Sigmoid colon (tissue), 6 donors: ENCODE measurements at regions not wholly inside any gene's neighbourhood (a gene's known extent, or its start where the extent isn't known, plus 50 kb on each side); places are given as distances from the start of the nearest gene placed in this dataset.

Source experiments
- DNase-seq: peaks from one replicate; pipeline ENCODE4 v3.0.0-alpha.2; 2019
- H3K27ac ChIP-seq, 4 donors: fragments of 200-600 bp; sonication (generic); one replicate each; pipeline ENCODE4 v1.5.1; 2016 to 2019; ENCODE audit warnings: mild to moderate bottlenecking in 1 of 4
- H3K27me3 ChIP-seq, 3 donors: fragments of 200-600 bp; sonication (generic); one replicate each; pipeline ENCODE4 v1.5.1; 2019; ENCODE audit warnings: mild to moderate bottlenecking in 1 of 3
- H3K36me3 ChIP-seq, 4 donors: fragments of 200-600 bp; sonication (generic); one replicate each; pipeline ENCODE4 v1.5.1; 2016 to 2019
- H3K4me1 ChIP-seq, 4 donors: fragments of 200-600 bp; sonication (generic); one replicate each; pipeline ENCODE4 v1.5.1; 2017 to 2019
- H3K4me3 ChIP-seq, 4 donors: fragments of 200-600 bp; sonication (generic); one replicate each; pipeline ENCODE4 v1.5.1; 2017 to 2019; ENCODE audit warnings: mild to moderate bottlenecking in 2 of 4, moderate library complexity in 1 of 4
- H3K9me3 ChIP-seq, 4 donors: fragments of 200-600 bp in 3 of 4; sonication (generic) in 3 of 4; one replicate each; pipeline versions ENCODE4 v1.5.1 to v1.6.1; 2013 to 2019
- CTCF ChIP-seq, 4 experiments: fragments of 450-650 bp in 3 of 4; fragments of 200-600 bp in 1 of 4; IDR thresholded peaks; one replicate each; pipeline ENCODE4 v1.5.1; 2016 to 2019; ENCODE audit warnings: antibody characterized with exemption in 4 of 4, mild to moderate bottlenecking in 3 of 4, moderate library complexity in 2 of 4
- EP300 ChIP-seq, 4 donors: sonication (generic); formaldehyde crosslinking; IDR thresholded peaks; one replicate each; pipeline ENCODE4 v1.6.1; 2017; ENCODE audit warnings: antibody characterized with exemption in 4 of 4
- POLR2A ChIP-seq, 2 donors: fragments of 450-650 bp; IDR thresholded peaks; one replicate each; pipeline ENCODE4 v1.6.1; 2016; ENCODE audit warnings: antibody characterized with exemption in 2 of 2, mild to moderate bottlenecking in 2 of 2, moderate library complexity in 2 of 2
- POLR2AphosphoS5 ChIP-seq, 4 donors: sonication (generic); formaldehyde crosslinking; IDR thresholded peaks; one replicate each; pipeline ENCODE4 v1.6.1; 2017; ENCODE audit warnings: antibody characterized with exemption in 4 of 4
- WGBS, 2 donors: extraction: QIAGEN DNeasy Blood & Tissue Kit; methylation state at CpG; one replicate each; pipeline ENCODE4 v1.1.7; 2013; 5-methylcytosine and 5-hydroxymethylcytosine counted together
- intact Hi-C: fragments of 100-400 bp; cut with DNase I; formaldehyde crosslinking; loops from one replicate; pipeline ENCODE4 v1.15.1; 2023
- donor health status: healthy with polysubstance abuse.
- donor health status: healthy.

- no peak overlapping the region for H3K4me3 ChIP-seq
- TF ChIP-seq POLR2AphosphoS5 (IDR thresholded peaks at IDR 0.05) (no peak), POLR2A (IDR thresholded peaks at IDR 0.05) (no peak), EP300 (IDR thresholded peaks at IDR 0.05) (no peak), CTCF (IDR thresholded peaks at IDR 0.05) (no peak)
- WGBS, 2 donors, result 83 to 86% methylated on average over 12 of the region's 12 CpGs
- no peaks in the 10 kb centered on the region for H3K9me3 ChIP-seq
- DNase-seq, result no peak
- no peaks in the 10 kb centered on the region for H3K4me1 ChIP-seq
- intact Hi-C loops, result no loop called here
- no peaks in the 10 kb centered on the region for H3K36me3 ChIP-seq
- H3K27ac ChIP-seq, result no peak overlapping the region
- no peaks in the 10 kb centered on the region for H3K27me3 ChIP-seq
Observed at GRCh38 chr5:116378007-116378776, 196.4 kb downstream of the SEMA6A start.

DNA sequence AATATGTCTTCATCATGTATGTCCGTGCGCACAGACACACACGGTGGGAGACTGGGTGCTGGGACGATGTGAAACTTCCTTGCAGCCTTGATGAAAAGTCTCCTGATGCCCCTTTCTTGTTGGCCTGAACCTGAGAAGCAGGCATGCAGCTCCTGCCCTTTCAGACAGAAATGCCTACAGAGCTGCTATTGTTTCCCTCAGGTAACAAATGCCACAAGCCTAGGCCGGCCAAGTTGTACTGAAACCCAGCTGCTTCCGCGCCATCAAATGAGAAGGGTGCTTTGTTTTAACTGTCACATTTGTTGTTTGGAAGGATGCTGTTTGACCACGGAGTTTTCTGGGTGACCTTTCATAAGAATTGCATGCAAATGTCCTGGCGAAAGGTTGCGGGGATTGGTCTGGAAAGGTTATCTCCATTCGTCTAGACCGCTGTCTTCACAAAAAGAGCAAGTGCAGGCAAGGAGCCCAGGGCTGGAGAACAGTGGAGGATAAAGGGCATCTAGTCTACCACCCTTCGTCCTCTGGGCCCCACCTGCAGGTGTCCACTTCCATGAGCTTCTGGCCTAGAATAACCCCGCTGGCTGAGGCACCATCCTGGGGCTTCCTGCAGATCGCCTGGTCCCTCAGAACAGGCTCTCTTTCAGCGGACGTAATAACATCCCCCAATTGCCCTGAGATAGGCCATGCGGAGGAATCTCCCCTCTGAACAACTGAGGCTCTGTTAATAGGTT is 197.2 kb downstream of the SEMA6A start:
- Histone ChIP-seq H3K27me3 (no peaks in the 10 kb centered on the region), H3K4me1 (peaks cover 0 to 2% (median 0%) of the 10 kb centered on the region in 4 donors), H3K36me3 (no peaks in the 10 kb centered on the region), H3K4me3 (no peak overlapping the region), H3K27ac (no peak overlapping the region), H3K9me3 (no peaks in the 10 kb centered on the region)
- TF ChIP-seq POLR2A (IDR thresholded peaks at IDR 0.05) (no peak), POLR2AphosphoS5 (IDR thresholded peaks at IDR 0.05) (no peak), EP300 (IDR thresholded peaks at IDR 0.05) (no peak), CTCF (IDR thresholded peaks at IDR 0.05) (no peak)
- 92 to 93% methylated on average over 18 of the region's 18 CpGs for WGBS, 2 donors
- intact Hi-C loops, result no loop called here
- DNase-seq, result no peak

- 91 to 96% methylated on average over 5 of the region's 5 CpGs for WGBS, 2 donors
- no peak overlapping the region for H3K27ac ChIP-seq
- no peak for TF ChIP-seq POLR2AphosphoS5 (IDR thresholded peaks at IDR 0.05)
- no peak for TF ChIP-seq CTCF (IDR thresholded peaks at IDR 0.05)
- no peak for TF ChIP-seq POLR2A (IDR thresholded peaks at IDR 0.05)
- no peak for TF ChIP-seq EP300 (IDR thresholded peaks at IDR 0.05)
- intact Hi-C loops, result no loop called here
- H3K36me3 ChIP-seq, result no peaks in the 10 kb centered on the region
- no peak for DNase-seq
- peaks cover 0 to 3% (median 0%) of the 10 kb centered on the region in 4 donors for H3K4me1 ChIP-seq
- no peaks in the 10 kb centered on the region for H3K27me3 ChIP-seq
- H3K4me3 ChIP-seq, result no peak overlapping the region
- H3K9me3 ChIP-seq, result no peaks in the 10 kb centered on the region
Observed at GRCh38 chr5:116375926-116376325, 198.7 kb downstream of the SEMA6A start.

- Histone ChIP-seq H3K9me3 (no peaks in the 10 kb centered on the region), H3K4me1 (peaks cover 0 to 3% (median 0%) of the 10 kb centered on the region in 4 donors), H3K27ac (no peak overlapping the region), H3K4me3 (no peak overlapping the region), H3K27me3 (no peaks in the 10 kb centered on the region), H3K36me3 (no peaks in the 10 kb centered on the region)
- WGBS, 2 donors, result 85 to 89% methylated on average over 4 of the region's 4 CpGs
- DNase-seq, result no peak
- TF ChIP-seq POLR2AphosphoS5 (IDR thresholded peaks at IDR 0.05) (no peak), EP300 (IDR thresholded peaks at IDR 0.05) (no peak), CTCF (IDR thresholded peaks at IDR 0.05) (no peak), POLR2A (IDR thresholded peaks at IDR 0.05) (no peak)
- intact Hi-C loops, result no loop called here
Observed at GRCh38 chr5:116374434-116374852, 200.2 kb downstream of the SEMA6A start.
